GM12878 (cell line): ENCODE measurements at regions not wholly inside any gene's neighbourhood (a gene's known extent, or its start where the extent isn't known, plus 50 kb on each side); places are given as distances from the start of the nearest gene placed in this dataset.

Experiments
- CTCF ChIP-seq, 3 experiments: IDR thresholded peaks in 2 of 3; conservative IDR thresholded peaks in 1 of 3; 2 replicates each; pipeline ENCODE4 v1.5.1; 2011; ENCODE audit warnings: low read depth in 3 of 3, low read length in 3 of 3, mild to moderate bottlenecking in 3 of 3, control low read depth in 2 of 3, moderate library complexity in 2 of 3, inconsistent platforms in 1 of 3, mixed read lengths in 1 of 3; ENCODE audit not compliant: control insufficient read depth in 2 of 3, insufficient read depth in 1 of 3; ENCODE audit errors: extremely low read depth in 1 of 3
- DPF2 ChIP-seq: fragments of 450-650 bp; IDR thresholded peaks from 2 replicates; pipeline ENCODE4 v1.6.1; 2017; ENCODE audit warnings: mild to moderate bottlenecking
- MAX ChIP-seq: IDR thresholded peaks from 2 replicates; pipeline ENCODE4 v1.6.1; 2012; ENCODE audit warnings: low read depth, low read length, improper control_type of control experiment
- MYC ChIP-seq: IDR thresholded peaks from 2 replicates; pipeline ENCODE4 v1.6.1; 2011; ENCODE audit warnings: mild to moderate bottlenecking, low read length, moderate library complexity, inconsistent platforms; ENCODE audit not compliant: insufficient read depth, insufficient replicate concordance, insufficient read length, severe bottlenecking
- NKRF ChIP-seq: fragments of 450-650 bp; conservative IDR thresholded peaks from 2 replicates; pipeline ENCODE4 v1.6.1; 2017; ENCODE audit warnings: mild to moderate bottlenecking, moderate library complexity
- POLR2AphosphoS5 ChIP-seq: IDR thresholded peaks from 2 replicates; pipeline ENCODE4 v1.6.1; 2011; ENCODE audit warnings: mild to moderate bottlenecking, low read length, inconsistent platforms
- RELA ChIP-seq: fragments of 450-650 bp; IDR thresholded peaks from 2 replicates; pipeline ENCODE4 v1.8.0; 2014; ENCODE audit warnings: borderline replicate concordance; ENCODE audit not compliant: partially characterized antibody
- SMC3 ChIP-seq: IDR thresholded peaks from 2 replicates; pipeline ENCODE4 v1.6.1; 2011; ENCODE audit warnings: low read length, improper control_type of control experiment, borderline replicate concordance
- SP1 ChIP-seq: IDR thresholded peaks from one replicate; pipeline ENCODE4 v1.6.1; 2011; ENCODE audit warnings: low read depth, low read length
- STAT3 ChIP-seq: IDR thresholded peaks from 2 replicates; pipeline ENCODE4 v1.6.1; 2011; ENCODE audit warnings: low read depth, low read length, improper control_type of control experiment
- TCF12 ChIP-seq: IDR thresholded peaks from 2 replicates; pipeline ENCODE4 v1.6.1; 2011; ENCODE audit warnings: low read depth, mild to moderate bottlenecking, low read length

DNA sequence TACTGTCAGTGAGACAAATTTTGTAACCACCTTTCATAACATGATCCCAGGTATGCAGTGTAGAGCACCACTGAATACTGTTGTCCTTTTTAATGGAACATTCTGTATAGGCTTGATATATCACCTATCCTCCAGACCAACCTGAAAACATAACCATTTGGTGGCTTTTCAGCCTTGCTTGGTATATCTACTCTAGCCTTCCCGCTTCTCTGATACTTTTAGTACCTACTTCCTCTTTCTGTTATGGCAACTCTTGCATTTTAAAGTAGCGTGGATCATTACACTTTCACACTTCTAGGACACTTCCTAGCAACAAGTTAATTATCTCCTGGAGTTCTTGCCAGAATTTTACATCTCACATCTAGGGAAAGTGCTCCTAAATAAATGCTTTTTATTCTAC lies 226.6 kb upstream of the ROBO1 start:
- TF ChIP-seq NKRF (no peak), CTCF (IDR thresholded peaks at IDR 0.05 in 2 of 3, conservative IDR thresholded peaks at IDR 0.05 in 1 of 3; ENCODE audit: control insufficient read depth in 2 of 3, extremely low read depth in 1 of 3, insufficient read depth in 1 of 3, low read depth in 3 of 3, low read length in 3 of 3) (no peak), MYC (no peak), RELA (no peak), STAT3 (no peak), POLR2AphosphoS5 (no peak), MAX (no peak), SP1 (no peak), SMC3 (no peak), TCF12 (no peak), DPF2 (no peak)
